GM10248 (cell line): ENCODE measurements at regions not wholly inside any gene's neighbourhood (a gene's known extent, or its start where the extent isn't known, plus 50 kb on each side); places are given as distances from the start of the nearest gene placed in this dataset.

Experiments used
- CTCF ChIA-PET: fragments of 300-600 bp; sonication (Branson Sonifier 250); formaldehyde crosslinking; extraction: SDS; loops from one replicate; lab custom pipeline; 2021; ENCODE audit warnings: antibody characterized with exemption; lab: Yijun Ruan, JAX
- POLR2A ChIA-PET: fragments of 350-650 bp; sonication (Branson Sonifier 250); formaldehyde crosslinking; extraction: SDS; loops from one replicate; lab custom pipeline; 2020; ENCODE audit warnings: antibody characterized with exemption; lab: Yijun Ruan, JAX
- DNase-seq: peaks from one replicate; pipeline ENCODE4 v3.0.0; 2012; ENCODE audit errors: extremely low spot score
- TF ChIP-seq, protein P1 (sequence below): IDR thresholded peaks from 2 replicates; pipeline ENCODE4 v1.5.1; 2012; ENCODE audit warnings: mild to moderate bottlenecking, low read depth; ENCODE audit errors: extremely low read depth, missing control alignments, control extremely low read depth

- POLR2A ChIA-PET, result no interaction called here
- CTCF ChIA-PET, result no interaction called here
- DNase-seq, result no peak
- TF ChIP-seq, protein P1, sequence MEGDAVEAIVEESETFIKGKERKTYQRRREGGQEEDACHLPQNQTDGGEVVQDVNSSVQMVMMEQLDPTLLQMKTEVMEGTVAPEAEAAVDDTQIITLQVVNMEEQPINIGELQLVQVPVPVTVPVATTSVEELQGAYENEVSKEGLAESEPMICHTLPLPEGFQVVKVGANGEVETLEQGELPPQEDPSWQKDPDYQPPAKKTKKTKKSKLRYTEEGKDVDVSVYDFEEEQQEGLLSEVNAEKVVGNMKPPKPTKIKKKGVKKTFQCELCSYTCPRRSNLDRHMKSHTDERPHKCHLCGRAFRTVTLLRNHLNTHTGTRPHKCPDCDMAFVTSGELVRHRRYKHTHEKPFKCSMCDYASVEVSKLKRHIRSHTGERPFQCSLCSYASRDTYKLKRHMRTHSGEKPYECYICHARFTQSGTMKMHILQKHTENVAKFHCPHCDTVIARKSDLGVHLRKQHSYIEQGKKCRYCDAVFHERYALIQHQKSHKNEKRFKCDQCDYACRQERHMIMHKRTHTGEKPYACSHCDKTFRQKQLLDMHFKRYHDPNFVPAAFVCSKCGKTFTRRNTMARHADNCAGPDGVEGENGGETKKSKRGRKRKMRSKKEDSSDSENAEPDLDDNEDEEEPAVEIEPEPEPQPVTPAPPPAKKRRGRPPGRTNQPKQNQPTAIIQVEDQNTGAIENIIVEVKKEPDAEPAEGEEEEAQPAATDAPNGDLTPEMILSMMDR, result no peak
These were observed 667.5 kb upstream of the HS6ST1 start for GRCh38 chr2:128986026-128986715.

DNA sequence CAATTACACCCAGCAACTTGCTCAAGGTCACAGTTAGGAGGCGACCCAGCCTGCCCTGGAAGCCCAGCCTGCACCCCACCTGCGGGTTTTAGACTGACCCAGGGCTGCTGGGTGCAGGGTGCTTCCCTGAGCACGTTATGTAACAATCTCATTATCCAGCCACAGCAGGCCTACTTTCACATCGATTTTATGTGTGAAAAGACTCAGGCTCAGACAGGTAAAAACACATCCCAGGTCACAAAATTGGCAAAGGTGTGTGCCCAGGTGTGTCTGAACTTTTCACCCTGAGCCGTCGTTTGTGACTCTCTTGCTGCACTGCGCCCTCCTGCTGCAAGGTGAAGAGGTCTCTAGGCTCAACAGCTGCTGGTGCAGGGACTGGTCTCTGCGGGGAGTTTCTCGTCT is 668.2 kb upstream of the HS6ST1 start:
- POLR2A ChIA-PET, result no interaction called here
- CTCF ChIA-PET, result no interaction called here
- TF ChIP-seq, protein P1, result no peak
- no peak for DNase-seq

- no peak for DNase-seq
- CTCF ChIA-PET, result no interaction called here
- POLR2A ChIA-PET, result no interaction called here
- TF ChIP-seq, protein P1, result no peak
These were observed 669.7 kb upstream of the HS6ST1 start for GRCh38 chr2:128988326-128988725.

GRCh38 chr2:128988967-128989366 is 670.3 kb upstream of the HS6ST1 start:
- DNase-seq, result no peak
- ChIA-PET POLR2A (no interaction called here), CTCF (no interaction called here)
- TF ChIP-seq, protein P1, result no peak

DNA sequence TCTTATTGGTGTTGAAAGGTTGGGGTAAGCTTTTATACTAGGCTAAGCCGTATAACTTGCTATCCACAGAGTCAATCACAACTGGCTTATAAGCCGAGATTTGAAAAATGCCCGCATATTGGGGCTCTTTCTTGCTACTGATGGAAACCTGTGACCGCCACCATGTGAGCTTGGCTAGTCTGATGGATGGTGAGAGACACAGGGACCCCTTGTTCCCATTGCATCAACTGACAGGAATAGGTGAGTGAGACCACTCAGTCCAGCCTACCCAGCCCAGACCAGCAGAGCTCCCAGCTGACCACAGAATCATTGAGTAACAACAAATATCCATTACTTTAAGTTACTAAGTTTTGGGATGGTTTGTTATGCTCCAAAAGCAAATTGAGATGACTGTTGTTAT is 676.4 kb upstream of the HS6ST1 start:
- DNase-seq, result no peak
- TF ChIP-seq, protein P1, result no peak
- CTCF ChIA-PET, result no interaction called here
- POLR2A ChIA-PET, result no interaction called here

DNA sequence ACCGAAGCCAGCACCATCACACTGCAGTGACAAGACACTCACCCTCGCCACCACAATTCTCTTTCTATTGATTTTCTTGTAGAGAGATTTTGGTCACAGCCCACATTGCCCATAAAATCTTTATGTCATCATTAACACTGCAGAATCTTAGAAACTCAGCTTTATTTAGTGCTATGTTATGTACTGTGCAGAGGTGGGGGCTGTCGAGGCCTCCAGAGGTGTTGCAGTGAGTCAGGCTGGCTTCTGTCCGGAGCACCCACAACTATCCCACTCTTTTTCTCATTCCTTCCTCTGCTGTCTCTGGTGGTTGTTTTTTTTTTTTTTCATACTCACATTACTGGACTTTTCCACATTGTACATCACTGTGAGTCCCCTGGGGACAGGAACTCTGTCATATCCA is 677.4 kb upstream of the HS6ST1 start:
- ChIA-PET CTCF (no interaction called here), POLR2A (no interaction called here)
- TF ChIP-seq, protein P1, result no peak
- DNase-seq, result no peak
